ENCODE measurements at regions not wholly inside any gene's neighbourhood (a gene's known extent, or its start where the extent isn't known, plus 50 kb on each side); places are given as distances from the start of the nearest gene placed in this dataset.

DNA sequence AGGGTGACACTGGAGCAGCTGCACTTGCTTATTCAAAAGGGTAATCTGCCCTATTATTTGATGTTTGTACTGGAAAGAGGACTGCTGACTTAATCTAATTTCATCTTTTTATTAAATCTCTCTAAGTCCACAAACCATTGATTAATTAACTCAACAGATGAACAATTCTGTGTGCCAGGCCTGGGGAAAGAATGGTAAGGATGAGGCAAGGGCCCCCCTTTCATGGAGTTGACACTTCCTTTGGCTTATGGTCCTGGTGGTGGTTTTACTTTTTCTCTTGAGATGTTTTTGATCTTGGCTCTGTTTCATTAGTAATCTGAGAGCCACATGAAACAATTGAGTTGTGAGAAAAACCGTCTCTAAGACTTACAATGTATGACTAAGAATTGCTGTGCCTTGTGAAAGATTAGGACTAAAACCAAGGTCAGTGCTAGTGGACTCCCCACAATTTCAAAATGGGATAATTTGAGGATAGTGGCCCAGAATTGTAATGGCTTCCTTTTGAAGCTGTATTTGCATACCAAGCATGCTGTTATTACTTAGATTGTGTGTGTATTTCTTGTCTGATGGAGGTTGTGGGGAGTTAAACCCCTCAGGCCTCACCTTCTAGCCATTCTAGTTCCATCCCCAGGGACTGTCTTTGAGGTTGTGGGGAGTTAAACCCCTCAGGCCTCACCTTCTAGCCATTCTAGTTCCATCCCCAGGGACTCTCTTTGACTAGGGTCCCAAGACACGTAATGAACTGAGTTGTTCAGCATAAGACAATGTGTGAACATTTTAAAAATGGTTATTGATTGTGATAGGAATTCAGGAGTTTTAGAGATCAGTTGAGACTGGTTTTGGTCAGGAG lies 52.5 kb upstream of the EVL start:
- TF ChIP-seq, protein P1, sequence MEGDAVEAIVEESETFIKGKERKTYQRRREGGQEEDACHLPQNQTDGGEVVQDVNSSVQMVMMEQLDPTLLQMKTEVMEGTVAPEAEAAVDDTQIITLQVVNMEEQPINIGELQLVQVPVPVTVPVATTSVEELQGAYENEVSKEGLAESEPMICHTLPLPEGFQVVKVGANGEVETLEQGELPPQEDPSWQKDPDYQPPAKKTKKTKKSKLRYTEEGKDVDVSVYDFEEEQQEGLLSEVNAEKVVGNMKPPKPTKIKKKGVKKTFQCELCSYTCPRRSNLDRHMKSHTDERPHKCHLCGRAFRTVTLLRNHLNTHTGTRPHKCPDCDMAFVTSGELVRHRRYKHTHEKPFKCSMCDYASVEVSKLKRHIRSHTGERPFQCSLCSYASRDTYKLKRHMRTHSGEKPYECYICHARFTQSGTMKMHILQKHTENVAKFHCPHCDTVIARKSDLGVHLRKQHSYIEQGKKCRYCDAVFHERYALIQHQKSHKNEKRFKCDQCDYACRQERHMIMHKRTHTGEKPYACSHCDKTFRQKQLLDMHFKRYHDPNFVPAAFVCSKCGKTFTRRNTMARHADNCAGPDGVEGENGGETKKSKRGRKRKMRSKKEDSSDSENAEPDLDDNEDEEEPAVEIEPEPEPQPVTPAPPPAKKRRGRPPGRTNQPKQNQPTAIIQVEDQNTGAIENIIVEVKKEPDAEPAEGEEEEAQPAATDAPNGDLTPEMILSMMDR (IDR thresholded peaks at IDR 0.05; ENCODE audit: insufficient read depth, missing control alignments) = no peak
- FAIRE-seq = no peak
- no peak for DNase-seq (ENCODE audit: insufficient read length, low spot score)

- DNase-seq (ENCODE audit: insufficient read length, low spot score) = no peak
- FAIRE-seq = no peak
- TF ChIP-seq, protein P1 (IDR thresholded peaks at IDR 0.05; ENCODE audit: insufficient read depth, missing control alignments) = no peak
Measured at GRCh38 chr14:100015251-100015655, 50.0 kb upstream of the EVL start.

Data from D721Med (cell line).